ENCODE measurements at regions not wholly inside any gene's neighbourhood (a gene's known extent, or its start where the extent isn't known, plus 50 kb on each side); places are given as distances from the start of the nearest gene placed in this dataset.
A peak's percentile ranks its signal among the peaks of the same experiment; 100 is the strongest.

GRCh38 chr11:113556036-113556435 lies 80.8 kb upstream of the DRD2 start:
- no peak for DNase-seq (ENCODE audit: low read depth in 4 of 4, low spot score in 2 of 4)

DNA sequence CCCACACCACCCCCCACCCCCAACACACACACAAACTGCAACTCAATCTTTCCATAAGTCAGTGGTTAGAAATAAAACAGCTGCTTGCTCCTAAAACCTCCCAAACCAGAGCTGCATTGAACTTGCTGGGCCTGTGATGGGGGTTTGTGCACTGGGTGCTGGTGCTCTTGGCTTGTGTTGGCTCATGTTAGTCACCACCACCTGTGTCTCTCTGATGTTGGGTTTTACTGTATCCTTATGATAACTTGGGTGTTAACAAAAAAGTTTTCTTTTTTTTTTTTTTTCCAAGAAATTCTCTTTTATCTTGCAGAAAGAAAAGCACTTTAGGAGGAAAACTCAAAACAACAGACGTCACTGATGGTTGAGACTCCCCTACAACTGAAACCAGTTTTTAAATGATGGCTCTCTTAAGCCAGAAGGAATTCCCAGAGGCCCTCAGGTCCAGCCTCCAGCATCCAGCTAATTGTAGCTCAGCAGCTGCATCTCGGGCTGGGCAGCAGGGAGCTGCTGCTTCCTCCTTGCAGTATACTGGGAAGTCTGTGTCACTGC lies 79.9 kb upstream of the DRD2 start:
- no peak for DNase-seq (ENCODE audit: low read depth in 4 of 4, low spot score in 2 of 4)

DNA sequence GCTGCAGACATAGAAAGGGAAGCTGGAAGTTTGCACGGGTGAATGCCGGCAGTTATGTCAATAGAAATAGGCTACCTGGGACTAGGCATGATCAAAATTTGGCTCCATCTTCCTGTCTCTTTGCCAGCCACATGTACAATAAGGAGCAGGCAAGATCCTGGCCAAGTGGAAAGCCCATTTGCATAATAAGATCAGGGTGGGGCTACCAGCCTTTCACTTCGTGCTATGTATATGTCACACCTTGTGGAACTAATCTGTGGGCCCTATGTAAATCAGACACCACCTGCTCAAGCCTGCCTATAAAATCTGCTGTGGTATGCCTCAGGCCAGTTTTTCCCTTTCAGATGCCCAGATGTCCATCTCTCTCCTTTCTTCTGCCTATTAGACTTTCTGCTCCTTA lies 79.3 kb upstream of the DRD2 start:
- DNase-seq (ENCODE audit: low read depth in 4 of 4, low spot score in 2 of 4) = no peak

DNA sequence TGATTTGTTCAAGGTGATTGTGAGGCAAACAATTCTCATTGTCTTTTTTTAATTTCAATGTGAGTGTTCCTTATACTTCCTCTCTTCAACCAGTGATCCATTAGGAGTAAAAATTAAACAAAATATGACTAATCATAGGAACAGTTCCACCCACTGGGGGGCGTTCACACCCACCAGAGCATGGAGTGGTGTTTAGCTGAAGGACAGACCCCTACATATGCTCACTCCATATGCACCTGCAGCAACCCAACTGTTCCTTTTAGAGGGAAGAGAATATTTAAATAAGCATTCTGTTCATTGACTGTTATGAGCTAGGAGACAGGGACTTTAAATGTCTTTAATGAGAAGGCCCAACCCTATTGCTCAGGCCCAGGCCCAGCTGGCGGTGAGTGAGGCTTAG lies 78.7 kb upstream of the DRD2 start:
- DNase-seq (ENCODE audit: low read depth in 4 of 4, low spot score in 2 of 4) = no peak

DNA sequence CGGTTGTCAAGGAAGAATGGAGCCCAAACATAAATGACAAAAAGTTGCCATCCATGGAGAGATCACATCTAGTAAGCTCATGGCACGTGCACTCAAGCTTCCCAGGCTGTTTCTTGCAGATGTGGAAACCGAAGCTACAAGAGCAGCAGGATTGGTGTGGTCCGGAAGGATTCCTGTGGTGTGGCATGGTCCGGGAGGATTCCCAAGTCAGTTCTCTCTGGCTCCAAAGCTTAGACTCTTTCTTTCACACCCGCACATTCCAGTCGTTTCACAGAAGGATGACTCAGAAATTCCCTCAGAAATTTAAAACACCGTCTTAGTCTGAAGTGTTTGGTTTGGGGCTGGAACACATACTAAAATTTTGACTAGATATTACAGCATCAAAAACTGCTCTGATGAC lies 78.0 kb upstream of the DRD2 start:
- no peak for DNase-seq (ENCODE audit: low read depth in 4 of 4, low spot score in 2 of 4)

DNA sequence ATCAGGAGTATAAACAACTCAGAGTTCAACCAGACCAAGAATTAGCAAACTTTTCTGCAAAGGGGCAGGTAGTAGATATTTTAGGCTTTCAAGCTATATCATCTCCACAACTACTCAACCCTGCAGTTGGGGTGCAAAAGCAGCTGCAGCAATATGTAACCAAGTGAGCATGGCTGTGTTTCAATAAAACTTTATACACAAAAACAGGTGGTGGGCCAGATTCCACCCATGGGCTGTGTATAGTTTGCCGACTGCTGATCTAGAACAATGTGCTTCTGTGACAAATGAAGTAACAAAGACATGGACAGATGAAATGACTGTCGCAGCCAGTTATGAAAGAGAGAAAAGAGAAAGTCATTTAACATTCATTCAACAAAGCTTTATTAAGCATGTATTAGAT lies 77.1 kb upstream of the DRD2 start:
- DNase-seq (ENCODE audit: low read depth in 4 of 4, low spot score in 2 of 4) = no peak

GRCh38 chr11:113551645-113552044 lies 76.4 kb upstream of the DRD2 start:
- DNase-seq (ENCODE audit: low read depth in 4 of 4, low spot score in 2 of 4) = no peak

- no peak for DNase-seq (ENCODE audit: low read depth in 4 of 4, low spot score in 2 of 4)
Observed at GRCh38 chr11:113549611-113550578, 74.7 kb upstream of the DRD2 start.

DNA sequence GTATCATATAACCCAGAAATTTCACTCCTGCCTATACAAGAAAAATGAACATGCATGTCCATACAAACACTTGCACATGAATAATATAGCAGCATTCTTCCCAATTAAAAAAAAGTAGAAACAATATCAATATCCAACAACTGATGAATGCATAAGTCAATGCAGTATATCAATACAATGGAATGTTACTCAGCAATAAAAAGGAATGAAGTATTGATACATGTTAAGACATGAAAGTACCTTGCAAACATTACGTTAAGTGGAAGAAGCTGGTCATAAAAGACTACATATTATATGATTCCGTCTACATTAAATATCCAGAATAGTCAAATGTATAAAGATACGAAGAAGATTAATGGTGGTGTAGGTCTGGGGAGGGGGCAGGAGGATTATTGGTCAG lies 73.9 kb upstream of the DRD2 start:
- no peak for DNase-seq (ENCODE audit: low read depth in 4 of 4, low spot score in 2 of 4)

DNA sequence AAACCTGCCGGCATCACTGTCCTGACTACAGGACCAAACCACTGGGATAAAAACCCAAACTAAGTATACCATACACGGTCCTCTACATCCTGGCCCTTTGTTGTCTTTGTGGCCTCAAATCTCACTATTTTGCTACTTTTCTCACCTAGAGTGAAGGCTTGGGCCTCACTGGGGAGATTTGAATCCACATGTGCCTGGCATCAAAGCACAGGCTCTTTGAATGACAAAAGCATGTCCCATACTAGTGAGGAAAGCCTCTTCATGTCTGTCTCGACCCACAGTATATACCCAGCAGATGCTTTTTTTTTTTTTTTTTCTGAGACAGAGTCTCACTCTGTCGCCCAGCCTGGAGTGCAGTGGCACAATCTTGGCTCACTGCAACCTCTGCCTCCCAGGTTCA lies 72.5 kb upstream of the DRD2 start:
- no peak for DNase-seq (ENCODE audit: low read depth in 4 of 4, low spot score in 2 of 4)

GRCh38 chr11:113546757-113547507 lies 71.7 kb upstream of the DRD2 start:
- DNase-seq (ENCODE audit: low read depth in 4 of 4, low spot score in 2 of 4) = no peak

DNA sequence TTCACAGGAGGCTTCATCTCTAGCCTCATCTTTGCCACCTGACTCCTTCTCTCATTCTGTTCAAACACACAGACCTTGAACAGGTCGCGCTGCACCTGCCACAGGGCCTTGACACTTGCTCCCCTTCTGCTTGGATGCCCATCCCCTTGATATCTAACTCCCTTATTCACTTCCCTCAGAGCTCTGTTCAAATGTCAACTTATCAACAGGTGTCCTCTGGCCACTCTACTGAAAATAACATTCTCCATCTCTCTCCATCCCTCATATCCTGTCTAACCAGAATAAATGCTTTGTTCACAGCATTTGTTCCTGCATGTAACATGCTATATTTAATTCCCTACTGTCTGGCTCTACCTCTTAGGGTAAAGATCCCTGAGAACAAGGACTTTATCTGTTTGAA lies 67.2 kb upstream of the DRD2 start:
- DNase-seq (ENCODE audit: low read depth in 4 of 4, low spot score in 2 of 4) = no peak

GRCh38 chr11:113540416-113541330 lies 65.5 kb upstream of the DRD2 start:
- DNase-seq (ENCODE audit: low read depth in 4 of 4, low spot score in 2 of 4) = no peak

- DNase-seq (ENCODE audit: low read depth in 4 of 4, low spot score in 2 of 4) = no peak
Observed at GRCh38 chr11:113538451-113539412, 63.5 kb upstream of the DRD2 start.

- no peak for DNase-seq (ENCODE audit: low read depth in 4 of 4, low spot score in 2 of 4)
Observed at GRCh38 chr11:113534625-113535024, 59.4 kb upstream of the DRD2 start.

- no peak for DNase-seq (ENCODE audit: low read depth in 4 of 4, low spot score in 2 of 4)
Observed at GRCh38 chr11:113533425-113533698, 58.2 kb upstream of the DRD2 start.

GRCh38 chr11:113532697-113533424 lies 57.7 kb upstream of the DRD2 start:
- DNase-seq (ENCODE audit: low read depth in 4 of 4, low spot score in 2 of 4) = peak; percentile 13 to 58 (median 40)

GRCh38 chr11:113531575-113532451 lies 56.6 kb upstream of the DRD2 start:
- DNase-seq (ENCODE audit: low read depth in 4 of 4, low spot score in 2 of 4) = peak in 1 of 4 donors; percentile 29

Measured in left renal cortex interstitium (tissue), 4 donors.